IMR-90 (cell line): ENCODE measurements at regions not wholly inside any gene's neighbourhood (a gene's known extent, or its start where the extent isn't known, plus 50 kb on each side); places are given as distances from the start of the nearest gene placed in this dataset.

ENCODE experiments used
- ATAC-seq: fragments of 200-7000 bp; cut with Tn5 transposase; 2 replicates; pipeline ENCODE4 v1.9.1; 2020; ENCODE audit warnings: low read depth, mild to moderate bottlenecking, moderate library complexity
- BruUV-seq: library from RNA; stranded (reverse); fragments of 400-500 nt; replicated peaks from 2 replicates; lab custom pipeline; 2021; lab: Mats Ljungman, UMichigan
- CTCF ChIA-PET: fragments of 300-600 bp; formaldehyde crosslinking; extraction: SDS; loops from one replicate; lab custom pipeline; 2021; ENCODE audit warnings: antibody characterized with exemption; lab: Yijun Ruan, JAX
- POLR2A ChIA-PET: fragments of 300-600 bp; sonication (Branson Sonifier 250); formaldehyde crosslinking; loops from one replicate; lab custom pipeline; 2022; ENCODE audit warnings: antibody characterized with exemption; ENCODE audit not compliant: unreplicated experiment; lab: Charles Lee
- DNase-seq: peaks from one replicate; pipeline ENCODE4 v3.0.0; 2013
- H2AFZ ChIP-seq: replicated peaks from 2 replicates; pipeline ENCODE3; 2013; ENCODE audit warnings: low read length, mild to moderate bottlenecking; ENCODE audit not compliant: poor library complexity
- H2AK5ac ChIP-seq: 2 replicates; pipeline ENCODE4 v1.6.1; 2013; ENCODE audit warnings: low read depth, low read length, inconsistent platforms
- H2AK9ac ChIP-seq: replicated peaks from 2 replicates; pipeline ENCODE3; 2013; ENCODE audit warnings: mild to moderate bottlenecking, low read depth, low read length, moderate library complexity; ENCODE audit not compliant: poor library complexity
- H2BK120ac ChIP-seq: 2 replicates; pipeline ENCODE4 v1.6.1; 2013; ENCODE audit warnings: low read depth, low read length, inconsistent platforms
- H2BK15ac ChIP-seq: 3 replicates; pipeline ENCODE4 v1.6.1; 2013; ENCODE audit warnings: low read depth, low read length, inconsistent platforms
- H2BK20ac ChIP-seq: 2 replicates; pipeline ENCODE4 v1.6.1; 2013; ENCODE audit warnings: low read depth, mild to moderate bottlenecking, inconsistent platforms, low read length, moderate library complexity
- H2BK5ac ChIP-seq: 2 replicates; pipeline ENCODE4 v1.6.1; 2013; ENCODE audit warnings: mild to moderate bottlenecking, low read depth, low read length, inconsistent platforms; ENCODE audit not compliant: poor library complexity, severe bottlenecking
- H3K14ac ChIP-seq: replicated peaks from 2 replicates; pipeline ENCODE4 v1.6.1; 2013; ENCODE audit warnings: low read depth, low read length, inconsistent platforms
- H3K18ac ChIP-seq: 2 replicates; pipeline ENCODE4 v1.6.1; 2013; ENCODE audit warnings: low read depth, low read length, control low read depth
- H3K23ac ChIP-seq: 2 replicates; pipeline ENCODE4 v1.6.1; 2013; ENCODE audit warnings: low read depth, low read length, inconsistent platforms
- H3K27ac ChIP-seq: 2 replicates; pipeline ENCODE4 v1.5.1; 2013; ENCODE audit warnings: mild to moderate bottlenecking, control low read depth, low read length; ENCODE audit not compliant: insufficient read depth
- H3K27me3 ChIP-seq: 2 replicates; pipeline ENCODE4 v1.6.1; 2013; ENCODE audit warnings: low read length; ENCODE audit not compliant: control insufficient read depth, insufficient read depth
- H3K36me3 ChIP-seq: 2 replicates; pipeline ENCODE4 v1.6.1; 2013; ENCODE audit warnings: low read length, mixed read lengths; ENCODE audit not compliant: control insufficient read depth, insufficient read depth
- H3K4ac ChIP-seq: 2 replicates; pipeline ENCODE4 v1.6.1; 2013; ENCODE audit warnings: low read depth, low read length, inconsistent platforms
- H3K4me1 ChIP-seq: 2 replicates; pipeline ENCODE4 v1.6.1; 2013; ENCODE audit warnings: low read length, mixed read lengths; ENCODE audit not compliant: control insufficient read depth, insufficient read depth
- H3K4me2 ChIP-seq: 2 replicates; pipeline ENCODE4 v1.6.1; 2013; ENCODE audit warnings: low read depth, mild to moderate bottlenecking, control low read depth, low read length, moderate library complexity
- H3K4me3 ChIP-seq: 2 replicates; pipeline ENCODE4 v1.5.1; 2013; ENCODE audit warnings: low read depth, mild to moderate bottlenecking, control low read depth, low read length, moderate library complexity; ENCODE audit not compliant: insufficient read depth
- H3K56ac ChIP-seq: 2 replicates; pipeline ENCODE4 v1.6.1; 2013; ENCODE audit warnings: low read length, inconsistent platforms; ENCODE audit not compliant: insufficient read depth; ENCODE audit errors: extremely low read depth
- H3K79me1 ChIP-seq, 2 experiments: 2 replicates each; pipeline ENCODE4 v1.6.1; 2013; ENCODE audit warnings: low read length in 2 of 2, inconsistent platforms in 1 of 2, low read depth in 1 of 2
- H3K9ac ChIP-seq: 2 replicates; pipeline ENCODE4 v1.6.1; 2013; ENCODE audit warnings: low read depth, low read length, control low read depth
- H3K9me1 ChIP-seq: 2 replicates; pipeline ENCODE4 v1.6.1; 2013; ENCODE audit warnings: low read length, inconsistent platforms; ENCODE audit not compliant: insufficient read depth
- H3K9me3 ChIP-seq: 2 replicates; pipeline ENCODE4 v1.6.1; 2013; ENCODE audit warnings: low read length; ENCODE audit not compliant: control insufficient read depth, insufficient read depth
- H4K20me1 ChIP-seq: 2 replicates; pipeline ENCODE4 v1.6.1; 2013; ENCODE audit warnings: low read length, inconsistent platforms; ENCODE audit not compliant: insufficient read depth
- H4K5ac ChIP-seq: 2 replicates; pipeline ENCODE4 v1.6.1; 2013; ENCODE audit warnings: mild to moderate bottlenecking, low read depth, low read length, control low read depth
- H4K8ac ChIP-seq, 2 experiments: 2 replicates each; pipeline ENCODE4 v1.6.1; 2013; ENCODE audit warnings: low read depth in 2 of 2, low read length in 2 of 2, control low read depth in 1 of 2, inconsistent platforms in 1 of 2
- H4K91ac ChIP-seq: 2 replicates; pipeline ENCODE4 v1.6.1; 2013; ENCODE audit warnings: low read depth, low read length, inconsistent platforms; ENCODE audit not compliant: insufficient read depth
- BHLHE40 ChIP-seq: fragments of 150-350 bp; IDR thresholded peaks from 2 replicates; pipeline ENCODE4 v1.6.1; 2016; ENCODE audit warnings: mild to moderate bottlenecking, low read depth, low read length
- CEBPB ChIP-seq: IDR thresholded peaks from 2 replicates; pipeline ENCODE4 v1.6.1; 2012; ENCODE audit warnings: low read depth, low read length, improper control_type of control experiment
- CHD1 ChIP-seq: IDR thresholded peaks from 2 replicates; pipeline ENCODE4 v1.6.1; 2012; ENCODE audit warnings: low read depth, low read length, improper control_type of control experiment
- ELK1 ChIP-seq: fragments of 150-350 bp; IDR thresholded peaks from 2 replicates; pipeline ENCODE4 v1.6.1; 2016; ENCODE audit warnings: low read depth, mild to moderate bottlenecking, low read length, moderate library complexity, borderline replicate concordance
- FOS ChIP-seq: fragments of 150-350 bp; IDR thresholded peaks from 2 replicates; pipeline ENCODE4 v1.6.1; 2016; ENCODE audit warnings: low read depth, low read length
- MAFK ChIP-seq: IDR thresholded peaks from 2 replicates; pipeline ENCODE4 v1.6.1; 2012; ENCODE audit warnings: low read depth, low read length, improper control_type of control experiment
- MAZ ChIP-seq: IDR thresholded peaks from 2 replicates; pipeline ENCODE4 v1.6.1; 2012; ENCODE audit warnings: low read depth, mild to moderate bottlenecking, low read length, improper control_type of control experiment, moderate library complexity, borderline replicate concordance
- MXI1 ChIP-seq: IDR thresholded peaks from 2 replicates; pipeline ENCODE4 v1.6.1; 2012; ENCODE audit warnings: low read depth, mild to moderate bottlenecking, low read length, moderate library complexity, borderline replicate concordance
- NFE2L2 ChIP-seq: fragments of 150-350 bp; IDR thresholded peaks from 2 replicates; pipeline ENCODE4 v1.6.1; 2016; ENCODE audit warnings: low read depth, mild to moderate bottlenecking, low read length
- RAD21 ChIP-seq: IDR thresholded peaks from 2 replicates; pipeline ENCODE4 v1.6.1; 2012; ENCODE audit warnings: low read length, improper control_type of control experiment
- RFX5 ChIP-seq: IDR thresholded peaks from 2 replicates; pipeline ENCODE4 v1.8.0; 2012; ENCODE audit warnings: low read depth, mild to moderate bottlenecking, low read length, moderate library complexity
- SMC3 ChIP-seq: fragments of 150-350 bp; IDR thresholded peaks from 2 replicates; pipeline ENCODE4 v1.6.1; 2016; ENCODE audit warnings: low read depth, mild to moderate bottlenecking, antibody characterized with exemption, low read length, moderate library complexity
- USF2 ChIP-seq: fragments of 150-350 bp; IDR thresholded peaks from 2 replicates; pipeline ENCODE4 v1.6.1; 2017; ENCODE audit warnings: mild to moderate bottlenecking, antibody characterized with exemption, low read length, low read depth
- WGBS, 2 experiments: methylation state at CpG; one replicate each; pipeline versions ENCODE4 v1.1.5 to v1.1.7; 2013; ENCODE audit warnings: missing lambda C conversion rate in 2 of 2; ENCODE audit not compliant: insufficient read length in 1 of 2; ENCODE audit errors: extremely low coverage in 2 of 2; 5-methylcytosine and 5-hydroxymethylcytosine counted together
- dilution Hi-C: fragments of 300-500 bp; cut with HindIII; formaldehyde crosslinking; loops from one replicate; pipeline ENCODE4 v1.14.3; 2018; ENCODE audit warnings: low sequenced_read_pairs; ENCODE audit not compliant: unreplicated experiment
- in situ Hi-C: fragments of 300-500 bp; cut with MboI; formaldehyde crosslinking; loops from 3 replicates; pipeline ENCODE4 v1.14.3; 2019; ENCODE audit warnings: low sequenced_read_pairs, inconsistent platforms, mixed read lengths
- intact Hi-C: fragments of 100-400 bp; cut with micrococcal nuclease; formaldehyde crosslinking; loops from 2 replicates; pipeline ENCODE4 v1.10.0; 2022
- TF ChIP-seq, protein P1 (sequence below): conservative IDR thresholded peaks from 2 replicates; pipeline ENCODE4 v1.5.1; 2012; ENCODE audit warnings: mild to moderate bottlenecking, low read depth, low read length, improper control_type of control experiment

DNA sequence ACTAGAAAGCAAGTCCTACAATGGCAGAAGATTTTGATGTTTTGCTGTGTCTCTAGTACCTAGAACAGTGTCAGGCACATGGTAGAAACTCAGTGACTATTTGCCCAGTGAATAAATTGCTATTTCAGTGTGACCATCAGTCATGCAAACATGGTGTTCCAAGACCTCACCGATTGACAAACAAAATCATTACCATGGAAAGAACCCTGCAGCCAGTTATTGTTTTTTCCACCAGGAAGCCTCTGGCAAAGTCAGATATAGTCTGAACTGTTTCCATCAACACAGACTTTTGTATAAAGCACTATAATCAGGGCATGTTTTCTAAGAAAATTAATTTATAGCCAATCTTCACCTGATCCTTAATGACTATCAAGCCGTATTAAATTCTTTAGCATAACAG lies 97.3 kb upstream of the RASSF8 start:
- Histone ChIP-seq H4K91ac (no peak overlapping the region), H2AFZ (no peak overlapping the region), H3K4me1 (no peaks in the 10 kb centered on the region), H3K27ac (no peak overlapping the region), H2BK15ac (no peak overlapping the region), H2AK5ac (no peak overlapping the region), H3K36me3 (no peaks in the 10 kb centered on the region), H4K8ac (no peak overlapping the region), H3K9me3 (no peaks in the 10 kb centered on the region), H2BK5ac (no peak overlapping the region), H2BK20ac (no peak overlapping the region), H3K4ac (no peak overlapping the region), H3K4me3 (no peak overlapping the region), H3K9ac (no peak overlapping the region), H3K79me1 (no peaks in the 10 kb centered on the region), H4K20me1 (no peaks in the 10 kb centered on the region), H3K27me3 (no peaks in the 10 kb centered on the region), H3K14ac (no peak overlapping the region), H2BK120ac (no peak overlapping the region), H3K4me2 (no peak overlapping the region), H3K23ac (no peak overlapping the region), H3K56ac (no peak overlapping the region), H2AK9ac (no peak overlapping the region), H3K9me1 (no peaks in the 10 kb centered on the region), H3K18ac (no peak overlapping the region), H4K5ac (no peak overlapping the region)
- no peak for DNase-seq
- POLR2A ChIA-PET, result no interaction called here
- in situ Hi-C loops, result no loop called here
- no CpG with 5 or more reads among the region's 2 CpGs for WGBS, 2 experiments
- no TSS peak for BruUV-seq
- intact Hi-C loops, result loop anchor here (10.0 kb wide), 1 partner anchor 74 kb away; no protein-coding TSS in a partner anchor
- dilution Hi-C loops, result no loop called here
- TF ChIP-seq CHD1 (no peak), RAD21 (no peak), CEBPB (no peak), ELK1 (no peak), RFX5 (no peak), MXI1 (no peak), MAZ (no peak), BHLHE40 (no peak), USF2 (no peak), SMC3 (no peak), MAFK (no peak), NFE2L2 (no peak), FOS (no peak)
- TF ChIP-seq, protein P1, sequence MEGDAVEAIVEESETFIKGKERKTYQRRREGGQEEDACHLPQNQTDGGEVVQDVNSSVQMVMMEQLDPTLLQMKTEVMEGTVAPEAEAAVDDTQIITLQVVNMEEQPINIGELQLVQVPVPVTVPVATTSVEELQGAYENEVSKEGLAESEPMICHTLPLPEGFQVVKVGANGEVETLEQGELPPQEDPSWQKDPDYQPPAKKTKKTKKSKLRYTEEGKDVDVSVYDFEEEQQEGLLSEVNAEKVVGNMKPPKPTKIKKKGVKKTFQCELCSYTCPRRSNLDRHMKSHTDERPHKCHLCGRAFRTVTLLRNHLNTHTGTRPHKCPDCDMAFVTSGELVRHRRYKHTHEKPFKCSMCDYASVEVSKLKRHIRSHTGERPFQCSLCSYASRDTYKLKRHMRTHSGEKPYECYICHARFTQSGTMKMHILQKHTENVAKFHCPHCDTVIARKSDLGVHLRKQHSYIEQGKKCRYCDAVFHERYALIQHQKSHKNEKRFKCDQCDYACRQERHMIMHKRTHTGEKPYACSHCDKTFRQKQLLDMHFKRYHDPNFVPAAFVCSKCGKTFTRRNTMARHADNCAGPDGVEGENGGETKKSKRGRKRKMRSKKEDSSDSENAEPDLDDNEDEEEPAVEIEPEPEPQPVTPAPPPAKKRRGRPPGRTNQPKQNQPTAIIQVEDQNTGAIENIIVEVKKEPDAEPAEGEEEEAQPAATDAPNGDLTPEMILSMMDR, result no peak
- CTCF ChIA-PET, result no interaction called here
- ATAC-seq, result no peak
